WTC11 (cell line): ENCODE measurements at regions not wholly inside any gene's neighbourhood (a gene's known extent, or its start where the extent isn't known, plus 50 kb on each side); places are given as distances from the start of the nearest gene placed in this dataset.

Source experiments
- SMAD3 ChIP-seq: sonication (generic); formaldehyde crosslinking; IDR thresholded peaks from 2 replicates; pipeline ENCODE4 v1.8.0; 2022; ENCODE audit warnings: missing genetic modification reagents, mild to moderate bottlenecking, borderline replicate concordance
- ZBTB21 ChIP-seq: sonication (generic); formaldehyde crosslinking; IDR thresholded peaks from 2 replicates; pipeline ENCODE4 v1.8.1; 2023; ENCODE audit warnings: mild to moderate bottlenecking, missing genetic modification reagents, borderline replicate concordance

DNA sequence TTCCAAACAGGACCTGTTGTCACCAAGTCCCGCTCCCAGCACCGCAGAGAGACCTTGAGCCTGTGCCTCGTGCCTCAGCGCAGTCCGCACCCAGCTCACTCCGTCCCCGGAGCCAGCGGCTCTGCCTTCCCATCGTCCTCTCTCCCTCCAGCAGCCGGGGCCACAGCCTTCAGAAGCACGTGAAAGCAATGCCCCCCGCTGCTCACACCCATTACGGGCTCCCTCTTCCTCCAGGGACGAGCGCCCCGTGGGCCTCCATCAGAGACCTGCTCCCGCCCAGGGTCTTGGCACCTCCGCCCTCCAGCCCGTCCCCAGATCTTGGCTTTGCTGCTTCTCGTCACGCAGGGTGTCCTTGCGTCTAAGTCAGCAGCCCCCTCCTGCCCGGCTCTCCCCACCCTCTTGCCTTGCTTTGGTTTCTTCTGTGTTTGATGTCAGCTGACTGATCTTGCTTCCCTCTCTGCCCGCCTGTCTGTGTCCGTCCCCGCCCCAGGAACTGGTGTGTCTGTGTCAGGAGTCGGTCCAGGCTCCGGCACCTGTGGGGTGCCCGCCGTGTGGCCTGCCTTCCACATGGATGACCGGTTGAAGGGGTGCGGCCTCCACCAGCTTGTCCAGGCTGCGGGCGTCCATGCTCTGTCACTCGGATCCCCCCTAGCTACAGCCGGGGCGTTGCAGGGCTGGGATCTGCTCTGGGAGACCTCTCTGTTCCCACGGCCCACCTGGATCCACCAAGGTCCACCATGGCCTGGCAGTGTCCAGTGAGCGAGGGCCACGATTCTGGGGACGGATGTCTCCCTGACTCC lies 61.9 kb downstream of the FOXL3 start:
- TF ChIP-seq SMAD3 (CRISPR knock-in tag) (no peak), ZBTB21 (CRISPR knock-in tag) (no peak)
